NCI-H1436 (cell line): ENCODE measurements at regions not wholly inside any gene's neighbourhood (a gene's known extent, or its start where the extent isn't known, plus 50 kb on each side); places are given as distances from the start of the nearest gene placed in this dataset.
"Not testable (repeated sequence)": the region's sequence is repeated elsewhere in the genome, so short reads cannot be mapped to it uniquely, and the experiment has no call there.

ENCODE experiments used
- DNase-seq: peaks from one replicate; lab custom pipeline; 2025; lab: John Stamatoyannopoulos, UW

GRCh38 chr12:73517859-73518258 lies 1019.8 kb upstream of the ATXN7L3B start:
- no peak for DNase-seq

- no peak for DNase-seq
Observed at GRCh38 chr12:73529231-73529630, 1008.4 kb upstream of the ATXN7L3B start.

DNA sequence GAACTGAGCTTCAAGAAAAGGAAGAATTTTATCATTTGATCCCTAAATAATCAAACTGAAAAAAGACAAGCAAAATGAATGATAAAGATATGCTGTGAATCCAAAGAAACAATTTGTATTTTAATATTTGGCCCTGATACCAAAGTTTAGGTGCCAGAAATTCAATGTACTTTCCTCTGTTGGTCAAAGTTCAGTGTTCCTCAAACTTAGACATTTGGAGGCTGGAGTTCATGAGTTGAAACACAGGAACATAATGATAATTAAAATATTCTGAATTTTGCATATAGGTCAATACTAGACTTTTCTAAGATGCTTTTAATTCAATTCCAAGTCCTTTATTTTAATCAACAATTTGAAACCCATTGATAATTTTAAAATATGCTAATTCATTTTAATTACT lies 1007.7 kb upstream of the ATXN7L3B start:
- no peak for DNase-seq

DNA sequence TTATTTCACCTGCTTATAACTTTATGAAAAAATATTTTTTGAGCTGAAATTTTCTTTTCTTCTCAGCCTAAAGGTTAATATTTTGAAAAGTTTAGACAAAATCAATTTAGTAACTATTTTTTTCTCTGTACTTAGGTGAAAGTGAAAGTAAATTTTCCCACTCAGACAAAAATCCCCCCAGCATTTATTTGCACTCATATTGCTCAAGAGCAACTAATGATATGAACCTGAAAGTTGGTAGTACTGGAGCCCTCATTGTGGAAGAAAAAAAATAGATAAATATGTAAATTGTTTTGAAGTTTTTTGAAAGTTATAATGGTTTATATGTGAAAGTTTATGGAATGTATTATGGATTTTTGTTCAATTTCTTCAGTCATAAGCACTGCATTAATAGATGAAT lies 1005.9 kb upstream of the ATXN7L3B start:
- DNase-seq, result no peak

GRCh38 chr12:73547421-73547820 lies 990.2 kb upstream of the ATXN7L3B start:
- DNase-seq, result no peak

DNA sequence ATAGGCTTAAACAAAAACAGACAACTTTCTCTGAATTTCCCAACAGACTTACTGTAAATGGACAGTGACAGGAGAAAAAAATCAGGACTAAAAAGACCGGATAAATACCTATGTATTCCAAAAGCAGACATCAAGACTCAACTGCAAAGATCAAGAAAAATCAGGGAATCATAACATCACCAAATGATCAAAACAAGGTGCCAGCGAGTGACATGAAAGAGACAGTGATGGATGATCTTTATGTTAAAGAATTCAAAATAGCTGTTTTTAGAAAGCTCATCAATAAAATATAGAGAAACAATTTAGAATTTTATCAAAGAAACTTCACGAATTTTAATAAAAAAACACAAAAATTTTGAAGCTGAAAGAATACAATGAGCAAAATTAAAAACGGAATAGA lies 952.5 kb upstream of the ATXN7L3B start:
- no peak for DNase-seq

GRCh38 chr12:73589220-73589619 lies 948.4 kb upstream of the ATXN7L3B start:
- no peak for DNase-seq

GRCh38 chr12:73598626-73599025 lies 939.0 kb upstream of the ATXN7L3B start:
- no peak for DNase-seq

- DNase-seq, result no peak
Observed at GRCh38 chr12:73599268-73599667, 938.4 kb upstream of the ATXN7L3B start.

- not testable (repeated sequence) for DNase-seq
Observed at GRCh38 chr12:73605925-73606324, 931.7 kb upstream of the ATXN7L3B start.

DNA sequence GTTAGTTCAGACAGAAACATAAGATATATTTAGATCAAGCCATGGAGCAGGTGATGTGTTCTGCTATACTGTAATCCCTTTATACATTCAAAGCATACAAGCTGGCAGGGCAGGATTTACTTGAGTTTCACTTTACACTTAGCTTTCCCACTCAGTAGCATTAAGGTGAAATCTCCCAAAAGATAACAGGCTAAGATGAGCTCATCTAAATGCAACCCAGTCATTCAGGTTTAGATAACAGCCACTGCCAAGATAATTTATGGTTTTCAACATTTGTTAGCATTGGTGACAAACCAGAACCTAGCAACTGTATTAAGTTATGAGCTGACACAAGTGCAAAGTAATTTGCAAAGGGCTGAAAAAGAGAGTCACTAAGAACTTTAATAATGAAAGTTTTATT lies 925.1 kb upstream of the ATXN7L3B start:
- no peak for DNase-seq

GRCh38 chr12:73623421-73623820 lies 914.2 kb upstream of the ATXN7L3B start:
- DNase-seq, result no peak

DNA sequence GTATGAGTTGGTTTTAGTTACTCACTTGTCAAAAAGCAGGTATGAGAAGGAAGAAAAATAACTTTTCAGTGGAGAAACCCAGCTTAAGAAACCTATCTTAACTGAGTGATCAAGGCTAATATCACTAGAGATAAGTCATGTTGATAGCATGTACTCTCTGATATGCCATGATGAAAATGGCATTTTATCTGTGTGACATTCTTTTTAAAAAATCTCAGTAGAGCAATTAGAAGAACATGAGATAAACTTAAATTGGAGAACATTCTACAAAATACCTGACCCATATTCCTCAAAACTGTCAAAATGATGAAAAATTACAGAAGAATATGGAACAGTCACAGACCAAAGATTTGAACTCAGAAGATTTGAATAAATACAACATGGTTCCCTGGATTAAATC lies 912.4 kb upstream of the ATXN7L3B start:
- DNase-seq, result no peak

DNA sequence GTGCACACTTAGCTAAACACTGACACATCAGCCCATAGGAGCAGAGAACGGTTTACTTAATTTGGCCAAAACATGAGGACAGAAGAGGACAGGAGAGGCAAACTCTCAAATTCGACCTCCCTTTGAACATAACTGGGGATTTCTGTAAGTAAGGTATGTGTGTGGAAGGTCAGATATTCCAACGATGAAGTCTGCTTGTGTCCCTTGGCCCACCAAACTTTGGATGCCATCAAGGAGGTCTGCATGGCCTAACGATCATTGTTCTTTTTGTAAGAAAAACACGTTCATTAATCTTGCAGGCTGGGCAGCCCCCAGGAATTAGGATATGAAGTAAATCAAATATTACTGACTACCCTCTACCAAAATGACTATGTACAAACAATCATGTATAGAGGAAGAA lies 908.5 kb upstream of the ATXN7L3B start:
- DNase-seq, result no peak

DNA sequence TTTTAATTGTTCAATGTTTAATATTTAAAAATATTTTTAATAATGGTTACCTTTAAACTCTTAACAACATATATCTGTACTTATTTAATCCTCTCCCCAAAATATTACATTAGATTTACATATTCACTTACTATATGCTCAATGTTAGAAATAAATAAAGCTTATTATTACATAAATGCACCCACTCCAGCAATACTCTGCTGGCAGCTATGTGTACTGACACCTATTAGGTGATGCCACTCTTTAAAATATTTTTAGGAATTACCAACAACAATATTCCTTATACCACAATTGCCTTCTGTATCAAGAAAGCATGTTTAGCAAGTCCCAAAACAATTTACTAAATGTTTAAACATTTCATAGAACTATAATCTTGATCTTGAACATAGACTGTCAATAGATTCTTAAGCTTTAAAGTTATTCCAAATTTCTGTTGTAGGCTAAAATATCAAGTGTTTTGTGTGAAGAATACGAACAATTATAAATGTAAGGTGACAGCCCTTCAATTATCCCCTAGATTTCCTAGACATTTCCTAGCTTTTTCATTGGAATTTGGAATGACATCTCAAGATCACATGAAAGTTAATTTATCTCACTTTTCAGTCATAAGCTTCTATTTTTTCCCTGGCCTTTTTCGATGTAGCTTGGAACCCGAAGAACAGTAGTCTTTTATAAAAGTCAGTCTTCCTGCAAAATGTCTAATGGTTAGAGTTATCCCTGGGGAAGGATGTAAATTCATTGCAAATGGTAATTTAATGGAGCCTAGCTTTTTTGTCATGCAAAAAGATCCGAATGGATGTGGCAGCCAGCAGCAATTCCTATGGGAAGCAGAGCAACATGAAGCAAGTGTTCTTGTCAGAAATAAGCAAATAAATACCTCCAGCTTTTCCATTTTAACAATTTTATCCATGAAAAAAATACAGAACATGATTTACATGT lies 907.5 kb upstream of the ATXN7L3B start:
- DNase-seq, result no peak

GRCh38 chr12:73632191-73632590 lies 905.4 kb upstream of the ATXN7L3B start:
- no peak for DNase-seq

- no peak for DNase-seq
Observed at GRCh38 chr12:73632661-73633060, 905.0 kb upstream of the ATXN7L3B start.

GRCh38 chr12:73639397-73639796 lies 898.2 kb upstream of the ATXN7L3B start:
- not testable (repeated sequence) for DNase-seq

DNA sequence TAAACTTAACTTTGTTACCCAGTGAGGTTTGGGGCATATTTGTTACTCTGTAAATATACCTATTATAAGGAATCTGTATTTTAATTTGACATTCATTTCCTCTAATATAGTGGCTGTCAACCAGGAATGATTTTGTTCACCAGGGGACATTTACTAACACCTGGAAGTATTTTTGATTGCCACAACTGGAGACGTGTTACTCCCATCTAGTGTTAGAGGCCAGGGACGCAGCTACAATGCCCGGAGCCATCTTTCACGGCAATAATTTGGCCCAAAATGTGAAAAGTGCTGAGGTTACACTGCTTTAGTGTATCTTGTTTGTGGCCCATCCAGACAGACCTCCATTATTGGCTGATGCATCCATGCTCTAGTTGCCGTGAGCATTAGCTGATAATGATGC lies 881.3 kb upstream of the ATXN7L3B start:
- no peak for DNase-seq

- no peak for DNase-seq
Observed at GRCh38 chr12:73659802-73660201, 877.8 kb upstream of the ATXN7L3B start.

GRCh38 chr12:73665193-73665592 lies 872.4 kb upstream of the ATXN7L3B start:
- DNase-seq, result no peak

- not testable (repeated sequence) for DNase-seq
Observed at GRCh38 chr12:73671550-73671949, 866.1 kb upstream of the ATXN7L3B start.

- no peak for DNase-seq
Observed at GRCh38 chr12:73677520-73678291, 859.9 kb upstream of the ATXN7L3B start.
